Forelimb muscle (tissue), 1 donor: ENCODE measurements at regions not wholly inside any gene's neighbourhood (a gene's known extent, or its start where the extent isn't known, plus 50 kb on each side); places are given as distances from the start of the nearest gene placed in this dataset.

ENCODE experiments used
- DNase-seq: peaks from one replicate; pipeline ENCODE4 v3.0.0-alpha.2; 2013; ENCODE audit warnings: low read depth

DNA sequence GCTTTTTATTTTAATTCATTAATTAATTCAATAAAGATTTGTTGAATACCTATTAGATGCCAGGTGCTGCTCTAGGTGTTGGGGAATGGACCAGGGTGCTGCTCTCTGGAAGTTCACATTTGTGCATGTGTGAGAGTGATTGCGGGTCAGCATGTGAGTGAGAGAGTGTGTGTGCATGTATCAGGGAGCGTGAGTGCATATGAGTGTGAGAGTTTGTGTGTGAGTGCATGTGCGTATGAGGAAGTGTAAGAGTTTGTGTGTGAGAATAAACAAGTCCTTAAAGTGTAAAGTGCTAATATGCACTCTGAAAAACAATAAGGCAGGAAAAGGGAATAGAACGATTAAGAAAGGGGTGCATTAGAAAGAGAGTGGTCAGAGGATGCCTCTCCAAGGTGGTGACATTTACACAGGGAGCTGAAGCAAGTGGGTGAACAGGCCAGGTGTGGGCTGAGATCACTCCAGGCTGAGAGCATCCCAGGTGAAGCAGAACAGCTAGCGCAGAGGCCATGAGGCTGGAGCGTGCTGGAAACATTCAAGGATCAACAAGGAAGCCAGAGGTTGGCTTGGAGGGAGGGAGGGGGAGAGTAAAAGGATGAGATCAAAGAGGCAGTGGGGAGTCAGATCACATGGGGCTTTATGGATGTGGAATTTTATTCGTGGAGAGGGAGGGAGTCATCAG, 50.5 kb upstream of the SLC1A4 start:
- DNase-seq, result no peak

- DNase-seq, result no peak
These were observed 49.8 kb upstream of the SLC1A4 start for GRCh38 chr2:64939332-64939917.
